ENCODE measurements at regions not wholly inside any gene's neighbourhood (a gene's known extent, or its start where the extent isn't known, plus 50 kb on each side); places are given as distances from the start of the nearest gene placed in this dataset.

GRCh38 chr1:68376441-68376840 is 73.3 kb downstream of the RPE65 start:
- Histone ChIP-seq H3K27ac (ENCODE audit: extremely low read length, insufficient read depth, low read length) (no peak overlapping the region), H3K27me3 (ENCODE audit: control insufficient read depth in 1 of 2, insufficient read depth in 2 of 2, low read length in 2 of 2) (no peaks in the 10 kb centered on the region), H4K20me1 (ENCODE audit: insufficient read depth, low read length) (no peaks in the 10 kb centered on the region), H3K4me2 (ENCODE audit: low read depth, low read length) (no peak overlapping the region), H3K4me3 (replicated peaks in 1 of 3; ENCODE audit: insufficient read depth in 1 of 3, low read depth in 2 of 3, low read length in 3 of 3) (no peak overlapping the region), H3K4me1 (ENCODE audit: insufficient read depth, low read length) (no peaks in the 10 kb centered on the region), H3K79me2 (ENCODE audit: insufficient read depth, low read length) (no peaks in the 10 kb centered on the region), H3K9ac (ENCODE audit: insufficient read depth, low read depth, low read length) (no peak overlapping the region), H2AFZ (ENCODE audit: low read length) (no peak overlapping the region), H3K36me3 (replicated peaks in 1 of 2; ENCODE audit: control insufficient read depth in 1 of 2, insufficient read depth in 2 of 2, low read length in 2 of 2) (no peaks in the 10 kb centered on the region), H3K9me3 (ENCODE audit: low read length) (no peaks in the 10 kb centered on the region)
- BruUV-seq (replicated peaks): no TSS peak
- DNase-seq (ENCODE audit: low spot score): no peak
- in situ Hi-C loops (cut with HindIII; ENCODE audit: extremely low pct_ligation_motif_present, low pct_unique_long_range_greater_than_20kb) (no loop called here), intact Hi-C loops (cut with micrococcal nuclease; ENCODE audit: unreplicated experiment) (no loop called here)
- POLR2A ChIA-PET: no interaction called here
- ATAC-seq: no peak
- TF ChIP-seq RFX5 (IDR thresholded peaks at IDR 0.05; ENCODE audit: low read depth, low read length): no peak
- TF ChIP-seq ZBTB26 (CRISPR knock-in tag; IDR thresholded peaks at IDR 0.05; ENCODE audit: borderline replicate concordance): no peak
- TF ChIP-seq ZNF101 (CRISPR knock-in tag; IDR thresholded peaks at IDR 0.05; ENCODE audit: borderline replicate concordance, low read depth): no peak
- no peak for TF ChIP-seq ZBTB7A (CRISPR knock-in tag; IDR thresholded peaks at IDR 0.05)
- TF ChIP-seq EEA1 (CRISPR knock-in tag; IDR thresholded peaks at IDR 0.05; ENCODE audit: borderline replicate concordance): no peak
- no peak for TF ChIP-seq RBAK (CRISPR knock-in tag; IDR thresholded peaks at IDR 0.05)
- no peak for TF ChIP-seq BRD4 (CRISPR knock-in tag; IDR thresholded peaks at IDR 0.05)
- no peak for TF ChIP-seq YEATS4 (CRISPR knock-in tag; IDR thresholded peaks at IDR 0.05; ENCODE audit: borderline replicate concordance)
- no peak for TF ChIP-seq NCOR1 (IDR thresholded peaks at IDR 0.05; ENCODE audit: borderline replicate concordance, low read length)
- TF ChIP-seq ZFAT (CRISPR knock-in tag; conservative IDR thresholded peaks at IDR 0.05): no peak
- no peak for TF ChIP-seq ZFP82 (CRISPR knock-in tag; IDR thresholded peaks at IDR 0.05; ENCODE audit: borderline replicate concordance)
- TF ChIP-seq ZNF224 (CRISPR knock-in tag; IDR thresholded peaks at IDR 0.05): no peak
- TF ChIP-seq CENPT (CRISPR knock-in tag; IDR thresholded peaks at IDR 0.05; ENCODE audit: low read depth): no peak
- TF ChIP-seq XBP1 (CRISPR knock-in tag; IDR thresholded peaks at IDR 0.05): no peak
- TF ChIP-seq, protein P1, sequence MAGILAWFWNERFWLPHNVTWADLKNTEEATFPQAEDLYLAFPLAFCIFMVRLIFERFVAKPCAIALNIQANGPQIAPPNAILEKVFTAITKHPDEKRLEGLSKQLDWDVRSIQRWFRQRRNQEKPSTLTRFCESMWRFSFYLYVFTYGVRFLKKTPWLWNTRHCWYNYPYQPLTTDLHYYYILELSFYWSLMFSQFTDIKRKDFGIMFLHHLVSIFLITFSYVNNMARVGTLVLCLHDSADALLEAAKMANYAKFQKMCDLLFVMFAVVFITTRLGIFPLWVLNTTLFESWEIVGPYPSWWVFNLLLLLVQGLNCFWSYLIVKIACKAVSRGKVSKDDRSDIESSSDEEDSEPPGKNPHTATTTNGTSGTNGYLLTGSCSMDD (CRISPR knock-in tag; IDR thresholded peaks at IDR 0.05): no peak
- TF ChIP-seq FOXM1 (CRISPR knock-in tag; IDR thresholded peaks at IDR 0.05): no peak
- no peak for TF ChIP-seq GTF3A (CRISPR knock-in tag; conservative IDR thresholded peaks at IDR 0.05)
- no peak for TF ChIP-seq ELF4 (CRISPR knock-in tag; IDR thresholded peaks at IDR 0.05; ENCODE audit: borderline replicate concordance)
- no peak for TF ChIP-seq EP300 (IDR thresholded peaks at IDR 0.05; ENCODE audit: low read depth in 2 of 2, low read length in 2 of 2)
- TF ChIP-seq EP300 (CRISPR knock-in tag; IDR thresholded peaks at IDR 0.05; ENCODE audit: borderline replicate concordance): no peak
- TF ChIP-seq ELF1 (CRISPR knock-in tag; IDR thresholded peaks at IDR 0.05): no peak
- CTCF ChIA-PET (ENCODE audit: low intra/inter-chr PET ratio, low total read pairs): no interaction called here
- FAIRE-seq: no peak
